HCT116 (cell line): ENCODE measurements at regions not wholly inside any gene's neighbourhood (a gene's known extent, or its start where the extent isn't known, plus 50 kb on each side); places are given as distances from the start of the nearest gene placed in this dataset.

Source experiments
- ATAC-seq: fragments of 200-7000 bp; cut with Tn5 transposase; 2 replicates; pipeline ENCODE4 v1.9.1; 2020; ENCODE audit warnings: mild to moderate bottlenecking, moderate library complexity
- BruUV-seq: library from RNA; stranded (reverse); fragments of 400-500 nt; replicated peaks from 2 replicates; lab custom pipeline; 2021; lab: Mats Ljungman, UMichigan
- CTCF ChIA-PET: fragments of 300-600 bp; sonication (Branson Sonifier 250); formaldehyde crosslinking; loops from one replicate; lab custom pipeline; 2021; ENCODE audit warnings: antibody characterized with exemption; lab: Charles Lee
- POLR2A ChIA-PET: fragments of 300-600, 350-600 bp; sonication (Branson Sonifier 250); formaldehyde crosslinking; loops from one replicate; lab custom pipeline; 2021; ENCODE audit warnings: antibody characterized with exemption; lab: Charles Lee
- RAD21 ChIA-PET, 2 experiments: fragments of 300-600 bp; sonication (Branson Sonifier 250); formaldehyde crosslinking; loops; one replicate each; lab custom pipeline; 2023; ENCODE audit warnings: low total read pairs in 2 of 2; ENCODE audit not compliant: uncharacterized antibody in 2 of 2, unreplicated experiment in 2 of 2, low non-redundant PET in 1 of 2; lab: Charles Lee
- DNase-seq: peaks from one replicate; pipeline ENCODE4 v3.0.0-alpha.2; 2010; ENCODE audit warnings: low read depth, low spot score
- H2AFZ ChIP-seq: fragments of 200-600 bp; shearing (Covaris generic), sonication (generic); 2 replicates; pipeline ENCODE4 v1.6.1; 2017; ENCODE audit warnings: low read depth, mixed run types, mixed read lengths, antibody characterized with exemption, low read length; ENCODE audit not compliant: poor library complexity, severe bottlenecking
- H3K27ac ChIP-seq: 2 replicates; pipeline ENCODE4 v1.5.1; 2012; ENCODE audit warnings: low read depth, low read length
- H3K27me3 ChIP-seq: fragments of 200-600 bp; sonication (generic); 2 replicates; pipeline ENCODE4 v1.6.1; 2016; ENCODE audit warnings: mixed run types, low read length, mixed read lengths; ENCODE audit not compliant: insufficient read depth
- H3K36me3 ChIP-seq, 2 experiments: fragments of 200-500 bp in 1 of 2; fragments of 200-600 bp in 1 of 2; sonication (Bioruptor generic) in 1 of 2; sonication (generic) in 1 of 2; 2 replicates each; pipeline versions ENCODE4 v1.5.1 to v1.6.1; 2014 to 2016; ENCODE audit warnings: low read length in 2 of 2, inconsistent platforms in 1 of 2, mixed read lengths in 1 of 2, mixed run types in 1 of 2; ENCODE audit not compliant: insufficient read depth in 2 of 2, control insufficient read depth in 1 of 2
- H3K4me1 ChIP-seq, 2 experiments: fragments of 200-600 bp in 1 of 2; sonication (generic) in 1 of 2; 2 replicates each; pipeline versions ENCODE4 v1.5.1 to v1.6.1; 2012 to 2017; ENCODE audit warnings: low read length in 2 of 2, inconsistent platforms in 1 of 2, mild to moderate bottlenecking in 1 of 2, mixed read lengths in 1 of 2, mixed run types in 1 of 2, moderate library complexity in 1 of 2; ENCODE audit not compliant: insufficient read depth in 2 of 2, control insufficient read depth in 1 of 2
- H3K4me2 ChIP-seq: fragments of 200-600 bp; sonication (generic); 2 replicates; pipeline ENCODE4 v1.6.1; 2017; ENCODE audit warnings: mixed run types, low read length, mixed read lengths
- H3K4me3 ChIP-seq, 2 experiments: fragments of 200-600 bp in 1 of 2; sonication (generic) in 1 of 2; replicated peaks in 1 of 2; 2 replicates each; pipeline ENCODE4 v1.5.1; 2011 to 2016; ENCODE audit warnings: low read length in 2 of 2, control low read depth in 1 of 2, low read depth in 1 of 2, mild to moderate bottlenecking in 1 of 2, mixed read lengths in 1 of 2, mixed run types in 1 of 2
- H3K79me2 ChIP-seq: fragments of 200-600 bp; sonication (generic); 2 replicates; pipeline ENCODE4 v1.6.1; 2017; ENCODE audit warnings: mild to moderate bottlenecking, mixed run types, low read length, moderate library complexity, mixed read lengths; ENCODE audit not compliant: insufficient read depth
- H3K9ac ChIP-seq: fragments of 200-600 bp; sonication (generic); 2 replicates; pipeline ENCODE4 v1.6.1; 2016; ENCODE audit warnings: low read length, mixed read lengths
- H3K9me2 ChIP-seq: fragments of 200-600 bp; sonication (generic), shearing (Covaris generic); 2 replicates; pipeline ENCODE4 v1.6.1; 2017; ENCODE audit warnings: mixed run types, mild to moderate bottlenecking, moderate library complexity; ENCODE audit not compliant: insufficient read depth
- H3K9me3 ChIP-seq, 2 experiments: fragments of 200-500 bp in 1 of 2; fragments of 200-600 bp in 1 of 2; sonication (Bioruptor generic) in 1 of 2; sonication (generic) in 1 of 2; 2 replicates each; pipeline ENCODE4 v1.6.1; 2014 to 2017; ENCODE audit warnings: low read length in 2 of 2, mixed read lengths in 2 of 2, inconsistent platforms in 1 of 2, low read depth in 1 of 2, mild to moderate bottlenecking in 1 of 2, mixed run types in 1 of 2, moderate library complexity in 1 of 2; ENCODE audit not compliant: control insufficient read depth in 1 of 2, insufficient read depth in 1 of 2
- H4K20me1 ChIP-seq: fragments of 200-600 bp; sonication (generic), shearing (Covaris generic); 2 replicates; pipeline ENCODE4 v1.6.1; 2017; ENCODE audit warnings: mixed run types, mild to moderate bottlenecking, moderate library complexity; ENCODE audit not compliant: insufficient read depth
- CBX3 ChIP-seq: IDR thresholded peaks from 2 replicates; pipeline ENCODE4 v1.6.1; 2012; ENCODE audit warnings: low read depth
- EZH2phosphoT487 ChIP-seq: fragments of 200-600 bp; IDR thresholded peaks from 2 replicates; pipeline ENCODE4 v1.6.1; 2018; ENCODE audit warnings: antibody characterized with exemption, borderline replicate concordance
- JUND ChIP-seq: IDR thresholded peaks from 2 replicates; pipeline ENCODE4 v1.6.1; 2012
- POLR2AphosphoS5 ChIP-seq: IDR thresholded peaks from 2 replicates; pipeline ENCODE4 v1.6.1; 2011; ENCODE audit warnings: mild to moderate bottlenecking, low read depth, low read length, moderate library complexity
- RAD21 ChIP-seq: IDR thresholded peaks from 2 replicates; pipeline ENCODE4 v1.6.1; 2012; ENCODE audit warnings: low read depth, mild to moderate bottlenecking
- SP1 ChIP-seq: IDR thresholded peaks from 2 replicates; pipeline ENCODE4 v1.6.1; 2012; ENCODE audit warnings: low read depth
- SRF ChIP-seq: IDR thresholded peaks from 2 replicates; pipeline ENCODE4 v1.6.1; 2012; ENCODE audit warnings: low read depth
- TCF7L2 ChIP-seq: IDR thresholded peaks from 2 replicates; pipeline ENCODE4 v1.7.0; 2011; ENCODE audit warnings: borderline replicate concordance, inconsistent platforms; ENCODE audit not compliant: insufficient read depth, insufficient read length; ENCODE audit errors: extremely low read depth
- YY1 ChIP-seq: IDR thresholded peaks from 2 replicates; pipeline ENCODE4 v1.6.1; 2011; ENCODE audit warnings: low read length, low read depth, moderate library complexity, mild to moderate bottlenecking; ENCODE audit not compliant: insufficient replicate concordance; ENCODE audit errors: extremely low read depth
- ZFX ChIP-seq: fragments of 450-650 bp; IDR thresholded peaks from 2 replicates; pipeline ENCODE4 v1.6.1; 2017
- intact Hi-C: fragments of 100-400 bp; cut with micrococcal nuclease; formaldehyde crosslinking; loops from 2 replicates; pipeline ENCODE4 v1.10.0; 2022
- TF ChIP-seq, protein P1 (sequence below), 3 experiments: fragments of 200-600 bp in 1 of 3; sonication (generic) in 1 of 3; IDR thresholded peaks in 2 of 3; conservative IDR thresholded peaks in 1 of 3; 2 replicates each; pipeline ENCODE4 v1.5.1; 2012 to 2017; ENCODE audit warnings: low read depth in 2 of 3, low read length in 2 of 3, antibody characterized with exemption in 1 of 3, borderline replicate concordance in 1 of 3, control low read depth in 1 of 3, mild to moderate bottlenecking in 1 of 3, mixed read lengths in 1 of 3, mixed run types in 1 of 3, moderate library complexity in 1 of 3; ENCODE audit not compliant: insufficient read depth in 1 of 3
- TF ChIP-seq, protein P2 (sequence below): IDR thresholded peaks from 2 replicates; pipeline ENCODE4 v1.6.1; 2012
- TF ChIP-seq, protein P3 (sequence below): IDR thresholded peaks from 2 replicates; pipeline ENCODE4 v1.6.1; 2011; ENCODE audit warnings: mild to moderate bottlenecking, low read length, moderate library complexity; ENCODE audit not compliant: insufficient replicate concordance; ENCODE audit errors: extremely low read depth
- TF ChIP-seq, protein P4 (sequence below): IDR thresholded peaks from 2 replicates; pipeline ENCODE4 v1.6.1; 2012; ENCODE audit warnings: low read depth

DNA sequence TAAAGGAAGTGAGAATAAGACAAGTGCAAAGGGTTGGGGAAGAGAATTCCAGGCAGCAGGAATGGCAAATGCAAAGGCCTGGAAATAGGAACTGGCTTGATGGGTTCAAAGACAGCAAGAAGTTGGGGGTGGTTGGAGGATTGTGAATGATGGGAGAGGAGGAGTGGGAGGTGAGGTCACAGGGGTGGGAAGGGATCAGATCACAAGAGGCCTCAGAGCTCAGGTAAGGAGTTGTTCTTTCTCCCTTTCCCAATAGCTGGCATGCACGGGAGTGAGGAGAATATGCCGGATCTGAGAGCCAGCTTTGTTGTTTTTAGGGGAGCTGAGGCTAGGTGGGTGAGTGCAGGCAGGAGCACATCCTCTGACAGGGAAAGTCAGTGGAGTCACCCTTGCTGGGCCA is 94.0 kb upstream of the RAB3GAP2 start (continued):
- TF ChIP-seq, protein P1, sequence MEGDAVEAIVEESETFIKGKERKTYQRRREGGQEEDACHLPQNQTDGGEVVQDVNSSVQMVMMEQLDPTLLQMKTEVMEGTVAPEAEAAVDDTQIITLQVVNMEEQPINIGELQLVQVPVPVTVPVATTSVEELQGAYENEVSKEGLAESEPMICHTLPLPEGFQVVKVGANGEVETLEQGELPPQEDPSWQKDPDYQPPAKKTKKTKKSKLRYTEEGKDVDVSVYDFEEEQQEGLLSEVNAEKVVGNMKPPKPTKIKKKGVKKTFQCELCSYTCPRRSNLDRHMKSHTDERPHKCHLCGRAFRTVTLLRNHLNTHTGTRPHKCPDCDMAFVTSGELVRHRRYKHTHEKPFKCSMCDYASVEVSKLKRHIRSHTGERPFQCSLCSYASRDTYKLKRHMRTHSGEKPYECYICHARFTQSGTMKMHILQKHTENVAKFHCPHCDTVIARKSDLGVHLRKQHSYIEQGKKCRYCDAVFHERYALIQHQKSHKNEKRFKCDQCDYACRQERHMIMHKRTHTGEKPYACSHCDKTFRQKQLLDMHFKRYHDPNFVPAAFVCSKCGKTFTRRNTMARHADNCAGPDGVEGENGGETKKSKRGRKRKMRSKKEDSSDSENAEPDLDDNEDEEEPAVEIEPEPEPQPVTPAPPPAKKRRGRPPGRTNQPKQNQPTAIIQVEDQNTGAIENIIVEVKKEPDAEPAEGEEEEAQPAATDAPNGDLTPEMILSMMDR (IDR thresholded peaks at IDR 0.05 in 2 of 3, conservative IDR thresholded peaks at IDR 0.05 in 1 of 3; ENCODE audit: borderline replicate concordance in 1 of 3, insufficient read depth in 1 of 3, low read depth in 2 of 3, low read length in 2 of 3) = no peak
- TF ChIP-seq SRF (no peak), POLR2AphosphoS5 (no peak), TCF7L2 (no peak), ZFX (no peak), CBX3 (no peak)
- TF ChIP-seq, protein P2, sequence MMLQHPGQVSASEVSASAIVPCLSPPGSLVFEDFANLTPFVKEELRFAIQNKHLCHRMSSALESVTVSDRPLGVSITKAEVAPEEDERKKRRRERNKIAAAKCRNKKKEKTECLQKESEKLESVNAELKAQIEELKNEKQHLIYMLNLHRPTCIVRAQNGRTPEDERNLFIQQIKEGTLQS = no peak

DNA sequence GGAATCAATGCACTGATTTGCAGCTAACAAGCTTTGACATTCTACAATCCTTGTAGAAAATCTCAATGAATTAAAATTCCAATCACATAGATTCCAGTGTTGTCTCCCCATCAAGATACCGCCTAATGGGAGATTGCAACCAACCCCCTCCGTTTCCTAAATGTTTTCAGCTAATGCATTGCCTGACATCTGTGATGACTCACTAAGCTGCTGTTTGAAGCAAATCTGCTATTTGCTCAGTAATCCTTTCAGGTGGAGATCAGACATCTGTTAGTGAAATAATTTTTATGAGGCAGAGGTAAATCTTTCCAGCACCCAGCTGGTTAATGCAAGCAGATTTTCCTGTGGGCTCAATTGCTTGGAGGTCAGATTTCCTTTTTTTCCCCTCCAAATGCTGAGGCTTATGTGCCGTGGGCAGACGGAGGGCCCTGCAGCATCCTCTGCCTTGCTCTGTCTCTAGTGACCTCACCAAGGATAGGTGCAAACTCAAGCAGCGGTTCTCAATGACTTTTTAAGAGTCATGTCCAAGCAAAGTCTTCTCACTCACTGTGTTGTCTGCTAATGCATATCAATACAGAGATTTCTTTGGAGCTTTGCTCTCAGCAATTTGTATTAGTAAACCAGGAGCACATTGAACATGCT is 91.1 kb upstream of the RAB3GAP2 start:
- H3K27ac ChIP-seq = no peak overlapping the region
- H3K79me2 ChIP-seq = no peaks in the 10 kb centered on the region
- no peaks in the 10 kb centered on the region for H3K9me3 ChIP-seq
- TF ChIP-seq ZFX = no peak
- no peak for TF ChIP-seq RAD21
- TF ChIP-seq SP1 = no peak
- TF ChIP-seq, protein P3, sequence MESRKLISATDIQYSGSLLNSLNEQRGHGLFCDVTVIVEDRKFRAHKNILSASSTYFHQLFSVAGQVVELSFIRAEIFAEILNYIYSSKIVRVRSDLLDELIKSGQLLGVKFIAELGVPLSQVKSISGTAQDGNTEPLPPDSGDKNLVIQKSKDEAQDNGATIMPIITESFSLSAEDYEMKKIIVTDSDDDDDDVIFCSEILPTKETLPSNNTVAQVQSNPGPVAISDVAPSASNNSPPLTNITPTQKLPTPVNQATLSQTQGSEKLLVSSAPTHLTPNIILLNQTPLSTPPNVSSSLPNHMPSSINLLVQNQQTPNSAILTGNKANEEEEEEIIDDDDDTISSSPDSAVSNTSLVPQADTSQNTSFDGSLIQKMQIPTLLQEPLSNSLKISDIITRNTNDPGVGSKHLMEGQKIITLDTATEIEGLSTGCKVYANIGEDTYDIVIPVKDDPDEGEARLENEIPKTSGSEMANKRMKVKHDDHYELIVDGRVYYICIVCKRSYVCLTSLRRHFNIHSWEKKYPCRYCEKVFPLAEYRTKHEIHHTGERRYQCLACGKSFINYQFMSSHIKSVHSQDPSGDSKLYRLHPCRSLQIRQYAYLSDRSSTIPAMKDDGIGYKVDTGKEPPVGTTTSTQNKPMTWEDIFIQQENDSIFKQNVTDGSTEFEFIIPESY = no peak
- TF ChIP-seq YY1 = no peak
- TF ChIP-seq, protein P4, sequence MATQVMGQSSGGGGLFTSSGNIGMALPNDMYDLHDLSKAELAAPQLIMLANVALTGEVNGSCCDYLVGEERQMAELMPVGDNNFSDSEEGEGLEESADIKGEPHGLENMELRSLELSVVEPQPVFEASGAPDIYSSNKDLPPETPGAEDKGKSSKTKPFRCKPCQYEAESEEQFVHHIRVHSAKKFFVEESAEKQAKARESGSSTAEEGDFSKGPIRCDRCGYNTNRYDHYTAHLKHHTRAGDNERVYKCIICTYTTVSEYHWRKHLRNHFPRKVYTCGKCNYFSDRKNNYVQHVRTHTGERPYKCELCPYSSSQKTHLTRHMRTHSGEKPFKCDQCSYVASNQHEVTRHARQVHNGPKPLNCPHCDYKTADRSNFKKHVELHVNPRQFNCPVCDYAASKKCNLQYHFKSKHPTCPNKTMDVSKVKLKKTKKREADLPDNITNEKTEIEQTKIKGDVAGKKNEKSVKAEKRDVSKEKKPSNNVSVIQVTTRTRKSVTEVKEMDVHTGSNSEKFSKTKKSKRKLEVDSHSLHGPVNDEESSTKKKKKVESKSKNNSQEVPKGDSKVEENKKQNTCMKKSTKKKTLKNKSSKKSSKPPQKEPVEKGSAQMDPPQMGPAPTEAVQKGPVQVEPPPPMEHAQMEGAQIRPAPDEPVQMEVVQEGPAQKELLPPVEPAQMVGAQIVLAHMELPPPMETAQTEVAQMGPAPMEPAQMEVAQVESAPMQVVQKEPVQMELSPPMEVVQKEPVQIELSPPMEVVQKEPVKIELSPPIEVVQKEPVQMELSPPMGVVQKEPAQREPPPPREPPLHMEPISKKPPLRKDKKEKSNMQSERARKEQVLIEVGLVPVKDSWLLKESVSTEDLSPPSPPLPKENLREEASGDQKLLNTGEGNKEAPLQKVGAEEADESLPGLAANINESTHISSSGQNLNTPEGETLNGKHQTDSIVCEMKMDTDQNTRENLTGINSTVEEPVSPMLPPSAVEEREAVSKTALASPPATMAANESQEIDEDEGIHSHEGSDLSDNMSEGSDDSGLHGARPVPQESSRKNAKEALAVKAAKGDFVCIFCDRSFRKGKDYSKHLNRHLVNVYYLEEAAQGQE = no peak
- TF ChIP-seq CBX3 = no peak
- no peak for TF ChIP-seq EZH2phosphoT487
- TF ChIP-seq SRF = no peak
- TF ChIP-seq, protein P2 = no peak
- no peak for TF ChIP-seq JUND
- no peaks in the 10 kb centered on the region for H3K9me2 ChIP-seq
- H3K27me3 ChIP-seq = no peaks in the 10 kb centered on the region
- no peak for ATAC-seq
- H3K4me2 ChIP-seq = no peak overlapping the region
- H4K20me1 ChIP-seq = no peaks in the 10 kb centered on the region
- H3K4me1 ChIP-seq = peaks cover 0 to 4% of the 10 kb centered on the region in 2 experiments; a peak in 1 of 4 replicates
- no peak overlapping the region for H3K4me3 ChIP-seq
- no peak for DNase-seq
- POLR2A ChIA-PET = no interaction called here
- no TSS peak for BruUV-seq
- RAD21 ChIA-PET = no interaction called here
- no peak overlapping the region for H3K9ac ChIP-seq
- no peaks in the 10 kb centered on the region for H3K36me3 ChIP-seq
- H2AFZ ChIP-seq = no peak overlapping the region
- CTCF ChIA-PET = no interaction called here
- intact Hi-C loops = no loop called here
